Fibroblast of skin of right quadriceps (primary cell): ENCODE measurements at regions not wholly inside any gene's neighbourhood (a gene's known extent, or its start where the extent isn't known, plus 50 kb on each side); places are given as distances from the start of the nearest gene placed in this dataset.

ENCODE experiments used
- DNase-seq: peaks from one replicate; pipeline ENCODE4 v3.0.0-alpha.2; 2013

DNA sequence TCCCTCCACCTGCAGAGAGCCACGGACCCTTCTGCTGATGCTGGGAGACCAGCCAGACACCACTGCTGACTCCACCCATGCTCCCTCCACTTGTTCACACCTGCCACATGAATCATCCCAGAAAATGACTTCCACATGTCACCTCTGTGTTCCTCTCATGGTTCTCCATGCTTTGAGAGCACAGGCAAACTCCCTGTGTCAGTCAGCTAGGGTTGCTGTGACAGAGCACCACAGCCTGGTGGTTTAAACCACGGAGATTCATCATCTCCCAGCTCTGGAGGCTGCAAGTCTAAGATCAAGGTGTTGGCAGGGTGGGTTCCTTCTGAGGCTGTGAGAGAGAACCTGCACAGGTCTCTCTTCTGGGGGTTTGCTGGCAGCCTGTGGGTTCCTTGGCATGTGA is 381.4 kb downstream of the GADD45G start:
- DNase-seq = no peak

DNA sequence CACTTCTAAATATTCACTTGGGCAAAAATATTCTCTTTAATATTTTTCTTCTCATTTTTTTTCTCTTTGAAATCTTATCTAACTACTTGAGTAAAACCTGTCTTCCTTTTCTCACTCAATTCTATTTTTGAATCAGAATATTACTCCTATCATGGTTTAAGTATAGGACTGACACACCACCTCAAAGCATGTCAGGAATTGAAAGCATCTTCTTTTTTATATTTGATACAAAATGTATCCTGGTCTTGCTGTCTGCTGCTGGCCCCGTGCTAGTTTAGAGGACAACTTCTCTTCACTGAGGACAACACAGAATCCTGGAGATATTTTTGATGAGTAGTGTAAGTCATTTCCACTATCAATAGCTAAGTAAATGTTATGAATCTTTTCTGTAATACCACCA is 383.6 kb downstream of the GADD45G start:
- no peak for DNase-seq

DNA sequence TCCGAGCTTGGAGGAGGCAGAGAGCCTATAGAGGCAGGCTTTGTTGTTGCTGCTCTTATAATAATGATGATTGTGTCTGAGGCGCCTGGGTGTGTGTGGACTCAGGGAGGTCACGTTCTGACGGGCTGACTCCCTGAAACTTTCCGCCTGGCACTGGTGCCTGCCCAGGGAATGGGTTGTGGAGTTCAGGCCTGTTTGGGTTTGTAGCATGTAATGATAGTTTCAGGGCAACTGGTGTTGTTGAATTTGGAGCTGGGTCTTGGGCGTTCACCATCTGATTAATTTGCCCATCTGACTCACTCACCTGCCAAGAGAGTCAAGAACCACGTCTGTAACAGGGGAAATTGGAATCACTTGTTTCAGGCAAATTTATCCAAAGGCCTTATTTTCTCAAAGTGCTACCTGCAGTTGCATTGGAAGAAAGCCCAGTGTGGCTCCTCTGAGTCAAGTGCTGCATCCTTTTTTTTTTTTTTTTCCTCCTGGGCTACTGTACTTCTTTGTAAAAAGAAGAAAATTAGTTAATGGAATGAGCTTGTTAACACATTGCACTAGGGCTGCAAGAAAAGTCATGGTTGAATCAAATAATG is 386.5 kb downstream of the GADD45G start:
- no peak for DNase-seq

DNA sequence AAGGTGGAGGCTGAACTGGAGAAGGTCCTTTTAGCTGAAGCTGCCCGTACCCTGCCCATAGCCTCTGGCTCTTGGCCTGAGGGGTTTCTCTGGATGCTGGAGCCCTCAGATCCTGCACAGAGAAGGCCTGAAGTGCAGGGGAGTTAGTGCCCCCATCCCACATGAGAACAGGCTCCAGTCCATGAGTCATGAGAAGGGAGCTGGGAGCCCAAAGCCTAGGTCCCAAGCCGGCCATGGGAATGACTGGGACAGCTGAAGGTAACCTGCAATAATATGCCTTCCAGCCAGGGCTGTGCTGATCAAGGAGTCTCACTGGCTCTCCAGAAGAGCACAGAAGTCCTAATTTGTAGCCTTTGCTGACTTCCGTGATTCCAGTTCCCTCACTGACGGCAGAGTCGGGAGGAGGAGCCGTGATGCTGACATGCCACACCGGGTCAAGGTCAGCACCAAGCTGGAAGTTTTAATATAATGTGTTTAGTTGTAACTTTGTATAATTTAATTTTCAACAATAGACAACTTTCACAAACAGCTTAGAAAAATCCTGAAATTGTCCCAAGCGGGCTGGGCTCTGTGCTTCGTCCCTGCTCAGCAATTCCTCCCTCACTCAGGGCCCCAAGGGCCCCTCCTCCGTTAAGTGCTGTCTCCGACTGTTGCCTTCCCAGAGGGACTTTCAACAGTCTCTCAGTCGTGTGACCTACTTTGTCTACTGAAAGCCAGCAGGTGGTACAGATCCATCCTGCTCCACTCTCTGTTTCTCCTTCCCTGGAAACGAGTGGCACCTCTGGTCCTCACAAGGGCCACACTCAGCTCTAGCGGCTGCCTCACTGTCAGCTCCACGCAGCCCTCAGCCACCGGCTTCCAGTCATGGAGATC is 387.8 kb downstream of the GADD45G start:
- no peak for DNase-seq

DNA sequence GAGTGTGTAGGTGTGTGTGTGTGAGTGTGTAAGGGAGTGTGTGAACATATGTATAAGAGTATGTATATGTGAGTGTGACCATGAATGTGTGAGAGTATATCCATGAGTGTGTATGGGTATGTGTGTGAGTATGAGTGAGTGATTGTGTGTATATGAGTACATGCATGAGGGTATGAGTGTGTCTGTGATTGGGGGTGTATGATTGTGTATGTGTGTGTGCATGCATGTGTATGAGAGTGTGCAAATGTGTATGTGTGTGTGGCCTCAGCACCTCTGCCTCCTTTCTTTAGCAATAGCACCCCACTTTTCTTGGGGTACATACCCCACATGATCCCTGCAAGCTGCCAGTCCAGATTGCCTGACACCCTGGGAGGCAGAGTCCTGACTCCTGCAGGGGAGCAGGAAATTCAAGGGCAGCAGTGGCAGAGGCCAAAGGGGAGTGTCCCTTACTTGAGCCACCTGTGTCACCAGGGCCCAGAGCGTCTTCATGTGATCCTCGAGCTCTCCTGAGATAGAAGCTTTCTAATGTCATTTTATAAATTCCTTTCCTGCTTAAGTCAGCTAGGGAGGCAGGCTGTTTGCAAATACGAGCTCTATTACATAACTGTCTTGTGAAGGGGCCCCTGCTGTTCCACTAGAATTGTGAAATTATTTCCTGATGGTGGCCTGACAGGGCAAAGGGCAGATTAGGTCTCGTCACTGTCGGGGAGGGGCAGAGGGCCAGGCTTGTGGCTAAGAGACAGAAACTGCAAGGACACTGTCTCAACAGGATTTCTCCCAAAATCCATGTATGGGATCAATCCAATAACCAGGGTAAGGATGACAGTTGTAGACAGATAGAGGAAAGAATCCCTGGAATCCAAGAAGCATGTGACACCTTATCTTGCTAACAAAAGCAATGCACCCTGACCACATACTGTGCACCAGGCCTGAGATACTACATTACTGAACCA is 389.1 kb downstream of the GADD45G start:
- DNase-seq = peak; percentile 29

DNA sequence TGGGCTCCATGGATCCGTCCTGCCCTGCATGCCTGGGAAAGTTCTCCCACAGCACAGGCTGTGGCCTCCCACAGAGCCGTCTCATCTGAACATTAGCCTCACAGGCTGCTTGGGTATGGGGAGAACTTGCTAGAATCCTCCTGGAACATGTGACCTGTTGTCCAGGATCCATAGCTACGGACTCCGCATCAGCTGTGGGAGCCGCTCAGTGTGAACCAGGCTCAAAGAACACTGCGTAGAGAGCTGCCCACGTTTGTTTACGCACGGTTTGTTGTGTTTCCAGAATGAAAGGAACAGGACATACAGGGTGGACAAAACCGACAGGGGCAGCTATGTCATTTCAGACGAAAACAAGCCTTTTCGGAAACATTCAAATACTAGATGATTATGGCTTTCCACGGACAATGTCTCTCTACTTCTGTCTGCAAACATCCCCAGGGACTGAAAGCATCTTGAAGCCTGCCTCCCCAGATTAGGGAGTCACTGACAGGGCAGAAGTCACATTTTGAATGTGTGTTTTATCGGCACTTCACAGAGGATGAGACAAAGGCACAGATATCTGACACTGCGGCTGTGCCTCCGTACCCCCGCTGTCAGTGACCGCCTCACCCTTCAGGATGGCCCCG is 390.3 kb downstream of the GADD45G start:
- DNase-seq = no peak

DNA sequence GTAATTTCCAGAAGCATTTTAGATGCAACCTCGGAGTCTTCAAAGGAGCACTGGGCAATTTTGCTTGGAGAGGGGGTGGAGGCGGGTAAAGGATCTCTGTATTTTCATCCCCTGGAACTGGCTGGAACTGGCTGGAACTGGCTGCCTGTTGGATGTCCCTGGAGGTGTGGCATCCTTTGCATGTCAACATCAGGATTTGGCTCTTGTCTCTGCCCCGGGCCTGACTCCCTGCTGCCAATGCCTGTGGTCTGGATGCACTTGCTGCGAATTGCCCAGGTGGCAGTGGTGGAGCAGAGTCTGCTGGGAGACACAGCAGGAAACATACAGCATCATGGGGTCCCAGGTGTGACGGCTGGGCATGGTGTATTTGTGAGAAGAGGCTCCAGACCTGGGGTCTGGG is 391.3 kb downstream of the GADD45G start:
- no peak for DNase-seq

DNA sequence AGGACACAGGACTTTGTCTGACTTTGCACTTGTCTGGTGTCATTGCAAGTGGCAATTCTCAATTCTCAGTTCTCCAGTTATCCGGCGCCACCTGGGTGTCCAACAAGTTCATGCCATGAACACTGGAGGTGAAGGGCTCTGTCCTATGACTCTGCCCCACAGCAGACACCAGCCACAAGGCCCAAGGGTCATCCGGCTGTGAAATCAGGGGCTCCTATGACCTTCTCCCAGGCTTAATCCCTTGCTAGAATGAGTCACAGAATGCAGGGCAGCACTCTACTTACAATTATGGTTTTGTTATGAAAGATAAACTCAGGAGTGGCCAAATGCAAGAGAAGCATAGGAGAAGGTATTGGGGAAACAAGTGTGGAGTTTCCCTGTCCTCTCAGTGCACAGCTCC is 392.0 kb downstream of the GADD45G start:
- DNase-seq = no peak

DNA sequence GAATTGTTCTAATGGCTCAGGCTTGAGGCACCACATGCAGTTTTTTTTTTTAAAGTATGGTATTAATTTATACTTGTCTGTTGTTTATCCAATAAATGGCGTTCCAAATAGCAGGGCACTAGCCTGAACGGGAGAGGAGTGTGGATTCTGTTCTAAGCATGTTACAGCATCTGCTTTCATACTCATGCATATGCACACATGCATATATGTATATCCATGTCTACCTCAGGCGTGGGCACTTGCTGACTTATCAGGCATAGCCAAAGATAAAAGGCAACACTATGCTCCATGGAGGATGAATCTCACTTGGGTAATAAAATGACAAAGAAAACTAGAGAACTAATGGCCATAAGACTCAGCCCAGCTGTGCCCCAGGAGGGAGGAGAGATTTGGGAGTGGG is 393.8 kb downstream of the GADD45G start:
- no peak for DNase-seq

DNA sequence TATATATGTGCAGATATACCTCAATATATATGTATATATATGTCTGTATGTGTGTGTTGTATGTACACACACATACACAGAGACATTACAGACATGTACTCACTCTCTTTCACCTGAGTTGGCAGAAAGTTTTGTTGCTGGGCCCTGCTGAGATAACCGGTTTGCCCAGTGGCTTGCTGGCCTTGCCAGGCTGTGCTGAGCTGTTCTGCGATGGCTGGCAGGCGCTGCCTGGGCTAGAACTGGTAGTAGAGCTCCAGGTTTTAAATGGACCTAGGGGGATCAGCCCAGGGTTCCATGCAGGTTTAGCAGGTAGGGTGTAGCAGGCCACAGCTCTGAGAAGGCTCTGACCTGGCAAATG is 394.3 kb downstream of the GADD45G start:
- no peak for DNase-seq

DNA sequence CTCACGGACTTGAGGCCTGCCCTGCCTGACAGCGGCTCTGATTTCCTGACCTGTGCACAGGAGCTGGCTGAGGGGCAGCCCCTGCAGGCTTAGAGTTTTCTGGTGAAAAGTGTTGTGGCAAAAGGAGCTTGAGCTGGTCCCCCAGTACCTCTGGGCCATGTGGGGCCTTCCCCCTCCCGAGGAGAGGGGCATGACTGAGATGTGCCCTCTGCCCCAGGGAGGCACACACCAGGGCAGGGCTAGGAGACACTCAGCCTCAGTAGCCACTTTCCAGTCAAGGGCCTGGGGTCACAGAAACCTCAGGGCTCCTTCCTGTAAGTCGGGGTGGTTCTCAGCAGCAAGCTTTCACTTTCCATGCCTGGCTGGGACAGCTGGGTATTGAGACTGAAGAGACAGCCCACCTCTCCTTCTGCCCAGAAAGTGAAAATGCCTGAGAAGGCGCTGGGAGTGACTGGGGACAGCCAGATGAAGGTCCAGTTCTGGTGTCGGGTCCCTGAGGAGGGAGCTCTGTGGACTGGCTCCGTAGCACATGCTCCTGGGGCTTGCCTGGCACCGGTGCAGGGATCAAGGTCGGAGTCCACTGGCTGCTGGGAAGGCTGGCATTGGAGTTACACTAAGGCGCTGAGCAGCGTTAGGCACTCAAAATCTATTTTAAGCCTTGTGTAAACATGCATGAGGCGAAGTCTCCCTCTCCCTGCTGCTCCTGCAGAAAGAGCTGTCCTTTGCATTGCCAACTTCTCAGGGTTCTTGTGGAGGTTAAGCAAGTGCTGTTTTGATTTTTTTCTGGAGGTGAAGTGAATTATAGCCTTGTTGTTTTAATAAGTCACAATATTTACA is 394.9 kb downstream of the GADD45G start:
- peak; percentile 57 for DNase-seq

DNA sequence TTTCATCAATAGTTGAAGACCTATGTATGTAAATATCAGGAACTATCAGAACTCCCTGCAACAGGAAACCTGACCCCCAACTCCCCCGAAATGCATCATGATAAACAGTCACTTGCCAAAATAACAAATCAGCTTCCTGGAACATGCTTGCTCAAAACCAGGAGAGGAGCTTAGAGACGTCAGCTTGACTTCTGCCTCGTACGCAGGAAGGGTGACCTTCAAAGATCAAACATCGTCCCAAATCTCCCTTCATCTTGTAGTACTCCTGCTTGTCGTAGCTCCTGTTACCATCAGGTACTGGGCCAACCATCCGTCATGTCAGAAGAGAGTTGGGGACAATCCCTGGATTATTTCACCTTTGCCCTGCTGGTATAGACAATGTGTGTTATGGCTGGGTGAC is 396.1 kb downstream of the GADD45G start:
- no peak for DNase-seq

DNA sequence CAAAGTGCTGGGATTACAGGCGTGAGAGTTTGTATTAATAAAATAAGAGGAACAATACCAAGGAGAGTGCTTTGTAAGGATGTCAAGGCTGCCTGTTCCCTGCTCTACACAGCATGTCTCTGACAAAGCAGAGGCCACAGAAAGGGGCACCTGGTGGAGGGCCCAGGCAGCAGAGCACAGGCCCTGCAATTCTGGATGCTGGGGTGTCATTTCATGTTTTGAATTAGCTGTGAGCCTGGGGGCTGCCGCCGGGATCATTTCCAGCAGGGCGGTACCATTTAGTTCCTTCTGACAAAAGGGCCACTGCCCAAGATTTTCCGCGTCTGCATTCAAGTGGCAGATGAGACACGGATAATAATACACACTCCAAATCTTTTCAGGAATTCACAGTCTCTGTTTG is 396.9 kb downstream of the GADD45G start:
- DNase-seq = no peak

DNA sequence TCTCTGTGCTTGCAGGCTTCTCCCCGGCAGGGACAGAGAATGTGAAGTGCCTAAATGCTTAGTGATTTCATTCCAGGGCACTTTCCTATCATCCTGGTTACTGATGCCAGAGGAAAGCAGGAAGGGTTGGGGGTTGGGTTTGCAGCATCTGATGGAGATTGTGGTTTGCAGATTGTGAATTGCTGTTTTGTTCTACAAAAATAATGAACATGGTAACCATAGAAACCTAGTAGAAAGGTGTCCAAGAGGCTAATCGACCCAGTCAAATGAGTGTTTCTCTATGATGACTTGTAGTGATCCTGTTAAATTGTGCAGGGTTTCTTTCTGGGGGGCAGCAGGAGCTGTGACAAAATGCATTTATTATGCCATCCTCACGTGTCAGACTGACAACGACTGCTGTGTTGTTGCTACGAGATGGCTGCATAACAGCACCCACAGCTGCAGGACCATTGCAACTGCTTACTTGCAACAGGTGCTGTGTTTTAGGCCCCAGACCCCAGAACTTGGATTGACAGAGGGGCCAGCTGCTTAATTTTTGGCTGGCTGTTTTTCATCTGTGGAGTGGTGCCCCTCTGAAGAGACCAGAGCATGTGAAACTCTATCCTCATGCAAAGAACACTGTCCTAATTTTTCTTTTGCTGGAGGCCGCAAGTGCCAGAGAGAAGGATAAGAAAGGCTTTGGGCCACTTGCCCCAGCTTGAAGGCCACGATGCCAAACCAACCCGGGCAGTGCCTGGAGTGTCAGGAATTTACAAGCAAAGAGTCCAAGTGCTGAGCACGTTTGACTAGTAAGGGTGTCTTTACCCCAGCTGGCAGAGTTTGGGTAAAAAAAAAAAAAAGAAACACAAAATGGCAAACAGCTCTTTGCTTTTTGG is 397.8 kb downstream of the GADD45G start:
- peak; percentile 48 for DNase-seq

DNA sequence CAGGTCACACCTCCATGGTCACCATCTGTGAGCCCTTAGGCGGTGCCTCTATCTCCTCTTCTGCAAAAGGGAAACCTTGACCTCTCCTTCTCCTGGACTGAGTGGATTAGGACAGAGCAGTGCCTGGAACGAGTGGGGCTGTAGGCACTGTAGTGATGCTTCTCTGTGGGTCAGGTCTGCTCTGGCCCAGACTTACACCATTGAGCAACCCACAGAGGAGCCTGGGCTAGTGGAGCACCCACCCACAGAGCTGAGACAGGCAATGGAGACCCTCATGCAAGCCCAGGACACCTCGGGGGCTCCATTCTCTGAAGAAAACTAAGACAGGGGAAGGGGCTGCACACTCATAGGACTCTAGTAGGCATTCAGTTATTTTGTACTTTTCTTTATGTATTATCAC is 400.6 kb downstream of the GADD45G start:
- DNase-seq = no peak

DNA sequence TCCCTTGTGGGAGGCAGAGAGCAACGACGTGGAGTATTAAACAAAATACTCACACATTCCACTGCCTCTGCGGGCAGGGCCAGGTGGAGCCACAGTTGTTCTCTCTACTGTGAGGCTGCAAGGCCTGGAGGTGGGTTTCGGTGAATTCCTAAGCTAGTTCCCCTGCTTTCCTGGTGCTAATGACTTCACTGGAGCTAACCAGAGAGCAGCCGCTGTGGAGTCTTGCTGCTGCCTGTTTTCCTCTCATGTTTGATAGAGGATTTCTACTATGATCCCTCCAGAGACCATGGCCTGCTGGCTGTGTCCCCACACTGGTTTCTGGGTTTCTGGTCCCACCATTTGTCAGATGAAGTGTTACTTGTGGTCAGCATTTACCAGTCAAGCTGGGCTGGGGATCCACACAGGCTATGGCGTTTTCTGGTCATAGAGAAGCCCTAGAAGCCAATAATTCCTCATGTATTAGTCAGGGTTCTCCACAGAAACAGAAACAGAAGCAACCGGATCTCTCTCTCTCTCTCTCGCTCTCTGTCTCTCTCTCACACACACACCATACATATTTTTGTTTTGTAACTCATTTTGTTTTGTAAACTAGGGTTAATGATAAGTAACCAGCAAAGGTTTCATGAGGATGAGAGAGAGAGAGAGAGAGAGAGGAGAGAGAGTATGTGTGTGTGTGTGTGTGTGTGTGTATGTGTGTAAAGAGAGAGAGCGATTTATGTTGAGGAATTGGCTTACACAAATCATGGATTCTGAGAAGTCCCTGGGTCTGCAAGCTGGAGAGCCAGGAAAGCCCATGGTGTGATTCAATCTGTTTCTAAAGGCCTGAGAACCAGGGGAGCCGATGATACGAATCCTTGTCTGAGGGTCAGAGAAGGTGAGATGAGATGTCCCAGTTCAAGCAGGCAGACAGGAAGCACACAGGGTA is 403.0 kb downstream of the GADD45G start:
- DNase-seq = peak; percentile 87

DNA sequence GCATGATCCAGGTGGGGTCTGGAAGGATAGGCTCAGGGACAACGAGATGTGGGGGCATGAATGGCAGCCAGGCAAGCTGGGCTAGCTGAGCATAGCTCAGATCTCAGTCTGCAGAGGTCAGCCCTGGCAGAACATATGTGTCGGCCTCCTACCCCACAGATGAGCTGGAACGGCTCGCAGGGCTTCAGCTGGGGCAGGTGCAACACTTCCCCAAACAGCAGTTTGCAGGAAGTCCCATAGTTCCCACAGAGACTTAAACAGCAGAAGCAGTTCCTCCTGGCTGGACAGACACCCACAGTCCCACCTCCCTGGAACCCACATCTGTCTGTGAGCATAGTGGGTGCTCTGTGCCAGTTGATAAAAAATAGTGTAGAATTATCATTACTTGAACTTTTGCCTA is 404.6 kb downstream of the GADD45G start:
- no peak for DNase-seq

DNA sequence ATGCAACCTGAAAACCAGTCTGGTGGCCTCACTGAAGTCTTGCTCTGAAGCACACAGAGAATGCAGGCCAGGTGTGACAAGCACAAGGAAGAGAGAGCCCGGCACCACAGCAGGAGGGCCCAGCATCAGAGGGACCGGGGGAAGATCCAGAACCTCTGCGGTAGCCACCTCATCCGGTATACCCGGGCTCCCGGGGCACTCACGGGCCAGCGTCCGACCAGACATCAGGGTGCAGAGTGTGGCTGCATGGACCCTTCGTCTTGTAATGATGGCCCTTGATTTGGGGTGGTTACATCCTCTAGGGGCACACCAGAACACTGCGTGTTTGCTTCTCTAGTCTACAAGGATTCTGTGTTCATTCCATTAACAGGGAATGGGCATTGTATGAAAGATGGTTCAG is 406.0 kb downstream of the GADD45G start:
- DNase-seq = no peak

DNA sequence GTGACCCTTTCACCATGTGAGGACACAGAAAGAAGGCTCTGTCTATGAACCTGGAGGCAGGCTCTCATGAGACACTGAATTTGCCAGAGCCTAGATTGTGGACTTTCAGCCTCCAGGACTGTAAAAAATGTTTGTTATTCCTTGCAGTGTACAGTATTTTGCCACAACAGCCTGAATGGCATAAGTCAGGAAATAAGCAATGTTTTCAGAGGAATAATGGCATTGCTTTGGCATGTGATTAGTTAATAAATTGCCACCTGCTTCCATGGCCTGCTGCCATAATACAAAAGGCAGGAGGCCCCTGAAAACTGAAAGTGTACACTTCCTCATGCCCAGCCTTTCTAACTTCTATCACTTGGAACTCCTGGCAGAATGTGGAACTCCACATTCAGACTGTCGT is 408.1 kb downstream of the GADD45G start:
- DNase-seq = no peak

DNA sequence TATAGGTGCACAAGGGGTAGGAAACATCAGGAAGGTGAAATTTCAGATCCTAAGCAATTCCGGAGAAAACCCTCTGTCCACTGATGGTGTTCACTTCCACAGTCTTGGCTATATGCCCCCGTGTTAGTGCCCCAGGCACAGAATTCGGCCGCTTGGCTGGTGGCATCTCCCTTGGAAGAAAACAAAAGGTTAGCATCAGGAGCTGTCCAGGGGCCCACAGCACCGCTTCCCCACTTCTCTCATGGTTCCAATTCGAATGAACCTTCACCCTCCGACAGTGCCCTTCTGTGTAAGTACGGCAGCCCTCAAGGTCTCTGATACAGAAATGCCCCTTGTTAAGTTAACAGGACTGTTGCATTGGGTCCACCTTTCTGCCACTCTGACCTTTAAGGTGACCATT is 409.0 kb downstream of the GADD45G start:
- DNase-seq = no peak
